Spleen (tissue), 11 donors: ENCODE measurements at regions not wholly inside any gene's neighbourhood (a gene's known extent, or its start where the extent isn't known, plus 50 kb on each side); places are given as distances from the start of the nearest gene placed in this dataset.

Experiments used
- DNase-seq: peaks from one replicate; pipeline ENCODE4 v3.0.0-alpha.2; 2020
- H3K27ac ChIP-seq, 8 donors: fragments of 200-600 bp; sonication (generic) in 7 of 8; 1 replicate in 4 of 8; 2 replicates in 4 of 8; pipeline versions ENCODE4 v1.5.0 to v1.8.0; 2016 to 2021; ENCODE audit warnings: inconsistent platforms in 4 of 8, mild to moderate bottlenecking in 4 of 8, moderate library complexity in 1 of 8
- H3K27me3 ChIP-seq, 7 donors: fragments of 200-600 bp; sonication (generic) in 6 of 7; replicated peaks in 1 of 7; 1 replicate in 4 of 7; 2 replicates in 3 of 7; pipeline versions ENCODE4 v1.5.0 to v1.8.0; 2016 to 2021; ENCODE audit warnings: inconsistent platforms in 3 of 7, mild to moderate bottlenecking in 1 of 7
- H3K36me3 ChIP-seq, 6 donors: fragments of 200-600 bp; sonication (generic) in 5 of 6; 1 replicate in 4 of 6; 2 replicates in 2 of 6; pipeline versions ENCODE4 v1.5.0 to v1.8.0; 2016 to 2021; ENCODE audit warnings: inconsistent platforms in 2 of 6
- H3K4me1 ChIP-seq, 6 donors: fragments of 200-600 bp; sonication (generic) in 5 of 6; 1 replicate in 3 of 6; 2 replicates in 3 of 6; pipeline versions ENCODE4 v1.5.0 to v1.8.0; 2016 to 2021; ENCODE audit warnings: inconsistent platforms in 3 of 6
- H3K4me3 ChIP-seq, 8 donors: fragments of 200-600 bp; sonication (generic) in 7 of 8; 1 replicate in 4 of 8; 2 replicates in 4 of 8; pipeline versions ENCODE4 v1.5.0 to v1.8.0; 2016 to 2021; ENCODE audit warnings: inconsistent platforms in 4 of 8, mild to moderate bottlenecking in 4 of 8, moderate library complexity in 2 of 8
- H3K9me3 ChIP-seq, 8 donors: fragments of 200-600 bp; sonication (generic) in 7 of 8; 1 replicate in 4 of 8; 2 replicates in 4 of 8; pipeline versions ENCODE4 v1.5.0 to v1.8.0; 2016 to 2021; ENCODE audit warnings: inconsistent platforms in 4 of 8
- CTCF ChIP-seq, 11 experiments: fragments of 200-600 bp in 7 of 11; fragments of 450-650 bp in 4 of 11; sonication (generic) in 4 of 11; IDR thresholded peaks in 8 of 11; conservative IDR thresholded peaks in 3 of 11; 1 replicate in 7 of 11; 2 replicates in 4 of 11; pipeline versions ENCODE4 v1.4.0 to v1.8.0; 2016 to 2021; ENCODE audit warnings: antibody characterized with exemption in 11 of 11, inconsistent platforms in 4 of 11, mild to moderate bottlenecking in 1 of 11
- POLR2A ChIP-seq, 3 donors: fragments of 450-650 bp; IDR thresholded peaks; one replicate each; pipeline ENCODE4 v1.5.1; 2017; ENCODE audit warnings: antibody characterized with exemption in 3 of 3, mild to moderate bottlenecking in 1 of 3
- POLR2AphosphoS5 ChIP-seq, 3 donors: sonication (generic); formaldehyde crosslinking; IDR thresholded peaks; one replicate each; pipeline ENCODE4 v1.5.1; 2017; ENCODE audit warnings: antibody characterized with exemption in 3 of 3
- WGBS, 5 donors: extraction: QIAGEN DNeasy Blood & Tissue Kit in 3 of 5; methylation state at CpG; one replicate each; pipeline versions ENCODE4 v1.1.5 to v1.1.7; 2013 to 2018; 5-methylcytosine and 5-hydroxymethylcytosine counted together
- intact Hi-C: fragments of 100-400 bp; cut with DNase I; formaldehyde crosslinking; loops from one replicate; pipeline ENCODE4 v1.15.0; 2023; ENCODE audit warnings: low total_unique reads
- donor health status: healthy with polysubstance abuse.
- donor health status: DM: no; HTN: no; CAD: no; lungs with moderate emphysema.
- donor health status: DM: no; HTN: no; CAD: no.
- donor health status: Bipolar disorder and iron deficiency.
- donor health status: healthy.
- donor health status: DM: no; HTN: no; CAD: no.
- donor health status: DM: yes; HTN: yes; CAD: no.

- intact Hi-C loops, result loop anchor here (10.0 kb wide), 1 partner anchor 382 kb away; no protein-coding TSS in a partner anchor
- Histone ChIP-seq H3K36me3 (no peaks in the 10 kb centered on the region), H3K4me3 (no peak overlapping the region), H3K27ac (no peak overlapping the region), H3K4me1 (peaks cover 0 to 7% (median 3%) of the 10 kb centered on the region in 6 donors), H3K27me3 (peaks cover 0 to 45% (median 0%) of the 10 kb centered on the region in 7 donors), H3K9me3 (no peaks in the 10 kb centered on the region)
- TF ChIP-seq CTCF (IDR thresholded peaks at IDR 0.05 in 8 of 11, conservative IDR thresholded peaks at IDR 0.05 in 3 of 11), result no peak
- TF ChIP-seq POLR2A (IDR thresholded peaks at IDR 0.05), result no peak
- TF ChIP-seq POLR2AphosphoS5 (IDR thresholded peaks at IDR 0.05), result no peak
- DNase-seq, result no peak
- WGBS, 5 donors, result 81 to 95% (median 87%) methylated on average over 8 to 15 of the region's 15 CpGs
Observed at GRCh38 chr14:101236496-101237251, 324.6 kb upstream of the DIO3 start.

- Histone ChIP-seq H3K27me3 (peaks cover 0 to 45% (median 0%) of the 10 kb centered on the region in 7 donors), H3K9me3 (no peaks in the 10 kb centered on the region), H3K4me1 (peaks cover 0 to 7% (median 3%) of the 10 kb centered on the region in 6 donors), H3K27ac (no peak overlapping the region), H3K4me3 (no peak overlapping the region), H3K36me3 (no peaks in the 10 kb centered on the region)
- TF ChIP-seq CTCF (IDR thresholded peaks at IDR 0.05 in 8 of 11, conservative IDR thresholded peaks at IDR 0.05 in 3 of 11) (no peak), POLR2AphosphoS5 (IDR thresholded peaks at IDR 0.05) (no peak), POLR2A (IDR thresholded peaks at IDR 0.05) (no peak)
- intact Hi-C loops, result loop anchor here (10.0 kb wide), 1 partner anchor 382 kb away; no protein-coding TSS in a partner anchor
- no peak for DNase-seq
- 69 to 89% (median 75%) methylated on average over 7 to 9 of the region's 9 CpGs for WGBS, 5 donors
Observed at GRCh38 chr14:101237252-101237616, 324.1 kb upstream of the DIO3 start.

GRCh38 chr14:101239065-101239464, 322.2 kb upstream of the DIO3 start:
- no peaks in the 10 kb centered on the region for H3K36me3 ChIP-seq
- WGBS, 5 donors, result 77 to 88% (median 80%) methylated on average over 5 to 9 of the region's 9 CpGs
- no peak overlapping the region for H3K4me3 ChIP-seq
- intact Hi-C loops, result loop anchor here (10.0 kb wide), 1 partner anchor 384 kb away; no protein-coding TSS in a partner anchor
- no peak for TF ChIP-seq CTCF (IDR thresholded peaks at IDR 0.05 in 8 of 11, conservative IDR thresholded peaks at IDR 0.05 in 3 of 11)
- TF ChIP-seq POLR2A (IDR thresholded peaks at IDR 0.05), result no peak
- no peak for TF ChIP-seq POLR2AphosphoS5 (IDR thresholded peaks at IDR 0.05)
- no peak for DNase-seq
- peaks cover 0 to 54% (median 0%) of the 10 kb centered on the region in 7 donors for H3K27me3 ChIP-seq
- no peak overlapping the region for H3K27ac ChIP-seq
- peaks cover 0 to 7% (median 3%) of the 10 kb centered on the region in 6 donors for H3K4me1 ChIP-seq
- no peaks in the 10 kb centered on the region for H3K9me3 ChIP-seq

GRCh38 chr14:101241147-101241546, 320.1 kb upstream of the DIO3 start:
- intact Hi-C loops, result no loop called here
- Histone ChIP-seq H3K4me1 (no peaks in the 10 kb centered on the region), H3K9me3 (no peaks in the 10 kb centered on the region), H3K27ac (no peak overlapping the region), H3K4me3 (no peak overlapping the region), H3K36me3 (no peaks in the 10 kb centered on the region), H3K27me3 (peaks cover 0 to 36% (median 0%) of the 10 kb centered on the region in 7 donors)
- DNase-seq, result no peak
- 83 to 93% (median 86%) methylated on average over 2 of the region's 2 CpGs for WGBS, 5 donors
- TF ChIP-seq CTCF (IDR thresholded peaks at IDR 0.05 in 8 of 11, conservative IDR thresholded peaks at IDR 0.05 in 3 of 11) (no peak), POLR2A (IDR thresholded peaks at IDR 0.05) (no peak), POLR2AphosphoS5 (IDR thresholded peaks at IDR 0.05) (no peak)
